Mucosa of gallbladder (tissue), 1 donor: ENCODE measurements at regions not wholly inside any gene's neighbourhood (a gene's known extent, or its start where the extent isn't known, plus 50 kb on each side); places are given as distances from the start of the nearest gene placed in this dataset.

Source experiments
- DNase-seq: peaks from one replicate; pipeline ENCODE4 v3.0.0-alpha.2; 2020; ENCODE audit warnings: low spot score
- donor health status: DM: no; HTN: no; CAD: no.

- DNase-seq, result peak; percentile 57
Measured at GRCh38 chr22:45096256-45096907, 67.3 kb upstream of the NUP50 start.

- no peak for DNase-seq
Measured at GRCh38 chr22:45097061-45097460, 66.7 kb upstream of the NUP50 start.

DNA sequence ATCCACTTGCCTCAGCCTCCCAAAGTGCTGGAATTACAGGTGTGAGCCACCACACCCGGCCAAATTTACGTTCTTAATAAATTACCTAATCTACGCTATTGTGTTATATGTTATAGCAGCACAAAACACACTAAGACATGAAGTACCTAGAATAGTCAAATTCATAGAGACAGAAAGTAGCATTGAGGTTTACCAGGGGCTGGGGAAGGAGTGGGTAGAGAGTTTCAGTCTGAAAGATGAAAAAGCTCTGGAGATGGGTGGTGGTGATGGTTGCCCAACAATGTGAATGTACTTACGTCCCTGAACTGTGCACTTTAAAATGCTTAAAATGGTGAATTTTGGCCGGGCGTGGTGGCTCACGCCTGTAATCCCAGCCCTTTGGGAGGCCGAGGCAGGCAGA is 65.7 kb upstream of the NUP50 start:
- no peak for DNase-seq

DNA sequence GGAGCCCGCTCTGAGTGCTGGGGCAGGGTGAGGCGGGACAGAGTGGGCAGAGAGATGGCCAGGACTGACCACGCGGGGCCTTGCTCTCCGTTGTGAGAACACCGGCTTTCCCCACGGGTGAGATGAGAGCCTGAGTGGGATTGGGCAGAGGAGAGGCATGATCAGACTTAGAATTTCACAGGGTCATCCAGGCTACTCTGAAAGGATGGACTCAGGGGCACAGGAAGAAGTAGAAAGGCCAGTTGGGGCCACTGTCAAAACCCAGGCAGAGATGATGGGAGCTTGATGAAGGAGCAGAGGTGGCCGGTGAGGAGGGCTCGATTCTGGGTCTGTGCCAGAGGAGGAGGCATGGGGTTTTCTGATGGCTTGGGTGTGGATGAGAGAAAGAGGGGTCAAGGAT is 63.8 kb upstream of the NUP50 start:
- no peak for DNase-seq

DNA sequence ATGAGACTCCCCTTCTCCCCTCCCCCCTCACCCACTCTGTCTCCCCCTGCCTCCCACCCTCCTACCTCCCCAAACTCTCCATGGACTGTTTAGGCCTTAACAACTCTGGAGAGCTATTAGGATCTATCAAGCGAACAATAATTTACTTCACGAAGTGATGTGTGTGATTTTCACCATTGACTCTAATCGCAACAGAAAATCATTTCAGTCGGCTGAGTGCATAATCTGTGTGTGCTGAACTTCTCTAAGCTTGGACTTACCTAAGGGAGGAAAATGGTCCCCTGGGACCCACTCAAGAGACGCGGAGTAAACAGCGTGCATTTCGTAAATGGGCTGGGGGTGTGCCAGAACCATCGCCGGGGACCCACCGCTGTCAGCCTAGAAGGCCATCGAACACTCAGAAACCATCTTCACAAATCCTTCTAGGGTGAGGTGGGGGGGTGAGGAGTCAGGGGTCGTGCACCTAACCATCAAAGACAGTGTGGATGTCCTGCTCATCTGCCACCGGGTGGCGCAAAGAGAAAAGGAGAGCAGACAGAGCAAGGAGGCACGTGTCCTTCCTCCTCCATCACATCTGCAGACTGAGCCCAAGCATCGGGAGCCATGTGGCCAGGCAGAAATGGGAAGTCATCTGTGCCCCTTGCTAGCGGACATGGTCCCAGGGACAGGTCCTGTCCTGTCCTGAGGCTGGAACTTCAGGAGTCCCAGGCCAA is 62.1 kb upstream of the NUP50 start:
- DNase-seq, result peak; percentile 64

GRCh38 chr22:45102896-45103420 is 60.8 kb upstream of the NUP50 start:
- DNase-seq, result no peak

GRCh38 chr22:45103756-45104155 is 60.0 kb upstream of the NUP50 start:
- no peak for DNase-seq

GRCh38 chr22:45104313-45104712 is 59.4 kb upstream of the NUP50 start:
- DNase-seq, result no peak

DNA sequence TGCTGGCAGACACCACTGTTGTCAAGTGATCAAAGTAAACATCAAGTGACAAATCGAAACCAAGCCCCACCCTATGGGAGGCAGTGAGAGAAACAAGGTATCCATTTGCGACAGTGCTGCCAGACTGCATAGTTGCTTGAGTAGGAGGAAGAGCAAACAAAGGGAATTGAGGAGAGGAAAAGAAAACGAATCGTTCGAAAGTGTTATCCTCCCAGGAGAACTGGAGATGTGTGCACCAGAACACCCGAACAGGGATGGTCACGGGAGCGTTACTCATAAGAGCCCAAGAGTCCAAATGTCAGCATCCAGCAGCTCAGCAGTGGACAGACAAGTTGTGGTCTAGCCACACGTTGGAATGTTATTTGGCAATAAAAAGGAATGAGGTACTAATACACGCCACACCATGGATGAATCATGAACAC is 58.4 kb upstream of the NUP50 start:
- no peak for DNase-seq

GRCh38 chr22:45107671-45108070 is 56.1 kb upstream of the NUP50 start:
- DNase-seq, result no peak

DNA sequence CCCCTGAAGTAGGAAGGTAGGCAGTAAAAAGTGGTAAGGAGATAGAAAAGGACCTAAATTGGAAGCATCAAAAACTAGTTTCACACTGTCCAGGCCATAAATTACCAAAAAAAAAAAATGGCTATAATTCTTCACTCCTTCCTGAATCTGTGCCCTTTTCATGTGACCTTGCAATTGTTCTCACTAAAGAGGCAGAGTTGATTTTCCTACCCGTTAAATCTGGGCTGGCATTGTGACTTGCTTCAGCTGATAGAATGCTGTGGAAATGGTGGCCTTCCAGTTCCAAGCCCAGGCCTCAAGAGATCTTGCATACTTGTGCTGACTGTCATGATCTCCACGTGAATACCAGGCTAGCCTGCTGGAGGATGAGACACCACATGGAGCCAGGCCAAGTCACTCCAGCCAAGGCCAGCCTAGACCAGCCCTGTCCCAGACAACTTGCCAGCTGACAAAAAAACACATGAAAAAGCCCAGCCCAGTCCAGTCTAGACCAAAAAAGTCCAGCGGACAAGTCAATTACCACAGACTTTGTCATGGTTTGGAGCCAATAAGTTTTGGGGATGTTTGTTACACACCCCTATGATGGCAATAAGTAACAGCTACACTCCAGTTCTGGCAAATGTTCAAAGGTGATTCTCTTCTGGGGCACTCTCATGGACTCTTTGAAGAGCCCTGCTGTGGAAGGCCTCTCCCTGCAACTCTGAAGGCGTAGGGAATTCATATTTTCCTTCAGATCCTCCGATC is 51.4 kb upstream of the NUP50 start:
- DNase-seq, result no peak
